Fibroblast of lung (primary cell): ENCODE measurements at regions not wholly inside any gene's neighbourhood (a gene's known extent, or its start where the extent isn't known, plus 50 kb on each side); places are given as distances from the start of the nearest gene placed in this dataset.

Source experiments
- DNase-seq, 2 donors: peaks; one replicate each; pipeline versions ENCODE4 v3.0.0 to v3.0.0-alpha.2; 2010; ENCODE audit warnings: low read depth in 2 of 2
- H2AFZ ChIP-seq: 2 replicates; pipeline ENCODE4 v1.5.1; 2012; ENCODE audit warnings: low read length, control low read depth, inconsistent platforms
- H3K27ac ChIP-seq: 2 replicates; pipeline ENCODE4 v1.5.1; 2011; ENCODE audit warnings: low read length, control low read depth; ENCODE audit not compliant: insufficient read depth
- H3K27me3 ChIP-seq: 2 replicates; pipeline ENCODE4 v1.5.1; 2011; ENCODE audit warnings: mild to moderate bottlenecking, low read length; ENCODE audit not compliant: control insufficient read depth, insufficient read depth
- H3K36me3 ChIP-seq: 2 replicates; pipeline ENCODE4 v1.5.1; 2011; ENCODE audit warnings: low read length; ENCODE audit not compliant: control insufficient read depth, insufficient read depth
- H3K4me1 ChIP-seq: 2 replicates; pipeline ENCODE4 v1.5.1; 2011; ENCODE audit warnings: low read length; ENCODE audit not compliant: control insufficient read depth, insufficient read depth; ENCODE audit errors: extremely low read depth
- H3K4me2 ChIP-seq: 2 replicates; pipeline ENCODE4 v1.5.1; 2011; ENCODE audit warnings: low read length, control low read depth; ENCODE audit not compliant: insufficient read depth; ENCODE audit errors: extremely low read depth
- H3K4me3 ChIP-seq, 4 experiments: fragments of 200-600 bp in 1 of 4; sonication (generic) in 1 of 4; replicated peaks in 1 of 4; 2 replicates each; pipeline ENCODE4 v1.5.1; 2011 to 2016; ENCODE audit warnings: low read length in 4 of 4, low read depth in 3 of 4, mild to moderate bottlenecking in 3 of 4, control low read depth in 2 of 4, inconsistent platforms in 1 of 4, mixed read lengths in 1 of 4; ENCODE audit not compliant: insufficient read depth in 1 of 4; ENCODE audit errors: control extremely low read depth in 1 of 4
- H3K79me2 ChIP-seq: 2 replicates; pipeline ENCODE4 v1.5.1; 2012; ENCODE audit warnings: mild to moderate bottlenecking, low read length, inconsistent platforms; ENCODE audit not compliant: control insufficient read depth, insufficient read depth
- H3K9ac ChIP-seq: 2 replicates; pipeline ENCODE4 v1.5.1; 2011; ENCODE audit warnings: mild to moderate bottlenecking, low read length, control low read depth; ENCODE audit not compliant: insufficient read depth
- H3K9me3 ChIP-seq: 2 replicates; pipeline ENCODE4 v1.5.1; 2012; ENCODE audit warnings: low read depth, low read length; ENCODE audit not compliant: control insufficient read depth, insufficient read depth
- H4K20me1 ChIP-seq: 2 replicates; pipeline ENCODE4 v1.5.1; 2011; ENCODE audit warnings: low read length; ENCODE audit not compliant: control insufficient read depth, insufficient read depth; ENCODE audit errors: extremely low read depth
- EZH2 ChIP-seq: IDR thresholded peaks from 2 replicates; pipeline ENCODE4 v1.5.1; 2012; ENCODE audit warnings: low read length, control low read depth, mild to moderate bottlenecking; ENCODE audit errors: missing control alignments
- TF ChIP-seq, protein P1 (sequence below), 2 donors: IDR thresholded peaks in 1 of 2; conservative IDR thresholded peaks in 1 of 2; 1 replicate in 1 of 2; 2 replicates in 1 of 2; pipeline ENCODE4 v1.5.1; 2011 to 2012; ENCODE audit warnings: low read length in 2 of 2, control low read depth in 1 of 2, inconsistent platforms in 1 of 2, low read depth in 1 of 2, mild to moderate bottlenecking in 1 of 2

DNA sequence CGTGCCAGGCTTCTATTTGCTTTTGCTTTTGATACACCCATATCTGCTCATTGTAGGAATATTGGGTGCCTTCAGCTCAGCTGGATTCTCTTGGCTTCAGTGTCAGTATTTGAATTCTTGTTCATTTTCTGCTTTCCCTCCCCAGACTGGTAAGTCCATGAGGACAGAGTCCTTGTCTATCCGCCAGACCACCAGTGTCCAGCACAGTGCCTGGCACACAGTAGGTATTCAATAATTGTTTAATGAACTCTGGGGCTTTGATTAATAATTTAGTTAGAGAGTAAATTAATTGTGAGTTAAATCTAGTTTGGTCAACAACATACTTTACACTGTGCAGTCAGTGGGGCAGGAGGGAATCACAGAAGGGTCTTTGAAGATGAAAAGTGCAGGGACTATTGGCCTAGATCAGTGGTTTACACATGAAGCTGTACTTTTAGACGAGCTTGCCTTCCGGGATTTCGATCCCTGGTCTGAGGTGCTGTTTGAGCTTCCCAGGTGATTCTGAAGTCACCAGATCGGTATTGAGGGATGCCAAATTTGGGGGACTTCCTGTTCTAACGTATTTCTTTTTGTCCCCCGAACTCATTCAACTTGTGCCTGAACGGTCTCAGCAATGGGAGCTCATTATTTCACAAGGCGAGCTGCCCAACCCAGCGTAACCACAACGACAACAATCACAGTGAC, 119.1 kb upstream of the JUN start:
- TF ChIP-seq, protein P1, sequence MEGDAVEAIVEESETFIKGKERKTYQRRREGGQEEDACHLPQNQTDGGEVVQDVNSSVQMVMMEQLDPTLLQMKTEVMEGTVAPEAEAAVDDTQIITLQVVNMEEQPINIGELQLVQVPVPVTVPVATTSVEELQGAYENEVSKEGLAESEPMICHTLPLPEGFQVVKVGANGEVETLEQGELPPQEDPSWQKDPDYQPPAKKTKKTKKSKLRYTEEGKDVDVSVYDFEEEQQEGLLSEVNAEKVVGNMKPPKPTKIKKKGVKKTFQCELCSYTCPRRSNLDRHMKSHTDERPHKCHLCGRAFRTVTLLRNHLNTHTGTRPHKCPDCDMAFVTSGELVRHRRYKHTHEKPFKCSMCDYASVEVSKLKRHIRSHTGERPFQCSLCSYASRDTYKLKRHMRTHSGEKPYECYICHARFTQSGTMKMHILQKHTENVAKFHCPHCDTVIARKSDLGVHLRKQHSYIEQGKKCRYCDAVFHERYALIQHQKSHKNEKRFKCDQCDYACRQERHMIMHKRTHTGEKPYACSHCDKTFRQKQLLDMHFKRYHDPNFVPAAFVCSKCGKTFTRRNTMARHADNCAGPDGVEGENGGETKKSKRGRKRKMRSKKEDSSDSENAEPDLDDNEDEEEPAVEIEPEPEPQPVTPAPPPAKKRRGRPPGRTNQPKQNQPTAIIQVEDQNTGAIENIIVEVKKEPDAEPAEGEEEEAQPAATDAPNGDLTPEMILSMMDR (conservative IDR thresholded peaks at IDR 0.05 in 1 of 2, IDR thresholded peaks at IDR 0.05 in 1 of 2; ENCODE audit: low read depth in 1 of 2, low read length in 2 of 2), result no peak
- TF ChIP-seq EZH2, result no peak
- Histone ChIP-seq H3K4me3 (peak overlapping the region in 3 of 4 experiments; percentile 44 to 60 (median 60)), H3K4me2 (peak overlapping the region; percentile 86), H3K79me2 (no peaks in the 10 kb centered on the region), H3K27ac (peak overlapping the region; percentile 80), H3K9me3 (no peaks in the 10 kb centered on the region), H2AFZ (peak overlapping the region; percentile 82), H4K20me1 (no peaks in the 10 kb centered on the region), H3K27me3 (no peaks in the 10 kb centered on the region), H3K4me1 (no peaks in the 10 kb centered on the region), H3K36me3 (no peaks in the 10 kb centered on the region), H3K9ac (peak overlapping the region; percentile 84)
- no peak for DNase-seq

DNA sequence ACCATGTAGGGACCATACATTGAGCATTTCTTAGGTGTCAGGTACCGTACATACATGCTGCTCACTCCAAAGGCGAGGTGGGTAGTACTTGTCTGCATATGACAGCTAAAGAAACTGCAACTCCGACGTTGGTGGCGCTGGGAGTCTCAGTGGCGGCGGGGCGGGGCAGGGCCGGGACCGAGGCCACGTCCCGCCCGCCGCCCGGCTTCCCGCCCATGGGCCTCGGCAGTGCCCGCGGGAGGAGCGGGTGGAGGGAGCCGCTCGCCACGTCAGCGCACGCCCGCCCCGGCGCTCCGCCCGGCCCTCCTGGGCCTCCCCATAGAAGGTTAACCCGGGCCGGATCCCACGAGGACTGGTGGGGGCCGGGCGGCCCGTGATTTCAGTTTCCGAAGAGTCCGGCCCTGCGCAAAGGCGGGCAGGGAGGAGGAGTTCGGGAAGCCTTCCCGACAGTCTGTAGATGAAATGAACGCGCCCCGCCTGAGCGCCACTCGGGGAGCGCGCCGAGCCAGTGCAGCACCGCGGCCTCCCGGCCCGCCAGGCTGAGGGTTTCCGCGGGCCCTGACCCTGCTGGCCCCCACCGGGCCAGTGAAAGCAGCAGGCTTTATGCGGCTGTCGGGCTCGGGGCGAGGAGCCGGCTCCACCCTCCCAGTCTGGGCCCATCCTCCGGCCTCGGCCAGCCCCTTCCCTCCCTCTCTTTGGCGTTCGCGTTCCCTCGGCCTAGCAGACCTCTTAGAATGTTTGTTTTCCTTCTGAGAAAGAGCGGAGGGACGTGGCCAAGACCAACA, 119.9 kb upstream of the JUN start:
- Histone ChIP-seq H3K27ac (peak overlapping the region; percentile 80), H4K20me1 (no peaks in the 10 kb centered on the region), H3K9ac (peak overlapping the region; percentile 84), H3K4me3 (peak overlapping the region; percentile 39 to 60 (median 52)), H3K9me3 (no peaks in the 10 kb centered on the region), H3K4me2 (peak overlapping the region; percentile 86), H2AFZ (peak overlapping the region; percentile 82), H3K79me2 (no peaks in the 10 kb centered on the region), H3K36me3 (no peaks in the 10 kb centered on the region), H3K4me1 (peaks cover 2% of the 10 kb centered on the region), H3K27me3 (no peaks in the 10 kb centered on the region)
- DNase-seq, result peak; percentile 94
- TF ChIP-seq, protein P1 (conservative IDR thresholded peaks at IDR 0.05 in 1 of 2, IDR thresholded peaks at IDR 0.05 in 1 of 2; ENCODE audit: low read depth in 1 of 2, low read length in 2 of 2), result no peak
- TF ChIP-seq EZH2, result no peak

DNA sequence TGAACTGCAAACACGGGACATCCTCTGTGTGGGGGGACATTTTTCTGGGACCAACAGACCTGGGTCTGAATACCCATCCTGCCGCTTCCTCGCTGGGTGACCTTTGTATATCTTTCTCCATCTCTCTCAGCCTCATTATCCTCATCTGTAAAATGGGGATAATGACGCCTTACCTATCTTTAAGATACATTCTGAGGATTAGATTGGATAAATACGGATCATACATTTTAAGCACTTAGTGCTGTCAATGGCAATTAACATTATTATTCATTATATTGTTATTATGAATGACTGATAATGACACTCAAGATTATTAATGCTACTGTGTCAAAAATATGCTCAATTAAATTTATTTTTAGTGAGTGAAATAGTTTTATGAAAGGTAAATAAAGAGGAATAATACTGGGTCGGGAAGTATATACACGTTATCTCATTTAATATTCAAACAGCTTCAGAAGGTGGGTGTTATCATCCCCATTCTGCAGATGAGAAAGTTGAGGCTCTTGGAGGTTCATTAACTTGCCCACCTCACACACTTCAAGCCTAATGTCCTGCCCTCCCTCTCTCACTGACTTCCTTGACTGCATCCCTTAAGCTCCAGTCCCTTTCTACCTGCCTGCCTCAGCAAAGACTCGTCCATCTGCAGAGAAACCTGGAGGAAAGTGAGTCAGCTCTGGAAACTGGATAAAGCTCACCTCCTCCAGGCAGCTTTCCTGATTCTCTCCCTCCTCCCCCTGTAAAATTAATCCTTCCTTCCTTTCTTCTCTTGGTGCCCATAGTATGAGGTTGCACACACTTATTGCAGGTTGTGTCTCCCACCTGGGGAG, 120.7 kb upstream of the JUN start:
- no peaks in the 10 kb centered on the region for H3K79me2 ChIP-seq
- no peaks in the 10 kb centered on the region for H4K20me1 ChIP-seq
- peak overlapping the region; percentile 84 for H3K9ac ChIP-seq
- peak overlapping the region; percentile 48 for H3K4me2 ChIP-seq
- H3K36me3 ChIP-seq, result no peaks in the 10 kb centered on the region
- H3K4me1 ChIP-seq, result peaks cover 3% of the 10 kb centered on the region
- H3K27me3 ChIP-seq, result no peaks in the 10 kb centered on the region
- DNase-seq, result no peak
- TF ChIP-seq, protein P1 (conservative IDR thresholded peaks at IDR 0.05 in 1 of 2, IDR thresholded peaks at IDR 0.05 in 1 of 2; ENCODE audit: low read depth in 1 of 2, low read length in 2 of 2), result no peak
- TF ChIP-seq EZH2, result no peak
- H2AFZ ChIP-seq, result peak overlapping the region; percentile 51
- no peaks in the 10 kb centered on the region for H3K9me3 ChIP-seq
- H3K27ac ChIP-seq, result peak overlapping the region; percentile 80
- H3K4me3 ChIP-seq, result peak overlapping the region; percentile 15 to 60 (median 38)
